ENCODE measurements at regions not wholly inside any gene's neighbourhood (a gene's known extent, or its start where the extent isn't known, plus 50 kb on each side); places are given as distances from the start of the nearest gene placed in this dataset.
A peak's percentile ranks its signal among the peaks of the same experiment; 100 is the strongest.
"Not testable (repeated sequence)": the region's sequence is repeated elsewhere in the genome, so short reads cannot be mapped to it uniquely, and the experiment has no call there.

DNA sequence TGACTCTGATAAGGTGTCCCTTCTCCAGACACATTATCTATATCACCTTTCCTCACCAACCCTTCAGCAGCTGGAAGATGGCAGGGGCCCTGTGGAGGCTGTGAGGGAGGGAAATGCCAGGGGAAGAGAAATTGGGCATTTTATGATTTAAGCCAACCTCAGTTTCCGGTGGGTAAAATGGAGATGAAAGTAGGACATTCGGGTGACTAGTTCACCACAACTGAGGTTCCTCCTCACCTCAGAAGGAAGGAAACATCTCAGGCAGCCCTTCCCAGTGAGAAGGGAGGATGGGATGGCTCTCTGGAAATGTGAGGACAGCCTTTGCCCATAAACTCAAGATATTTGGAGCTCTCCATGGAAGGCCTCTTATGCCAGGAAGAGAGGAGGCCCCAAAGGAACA lies 251.5 kb downstream of the MID1IP1 start:
- no peak for DNase-seq

DNA sequence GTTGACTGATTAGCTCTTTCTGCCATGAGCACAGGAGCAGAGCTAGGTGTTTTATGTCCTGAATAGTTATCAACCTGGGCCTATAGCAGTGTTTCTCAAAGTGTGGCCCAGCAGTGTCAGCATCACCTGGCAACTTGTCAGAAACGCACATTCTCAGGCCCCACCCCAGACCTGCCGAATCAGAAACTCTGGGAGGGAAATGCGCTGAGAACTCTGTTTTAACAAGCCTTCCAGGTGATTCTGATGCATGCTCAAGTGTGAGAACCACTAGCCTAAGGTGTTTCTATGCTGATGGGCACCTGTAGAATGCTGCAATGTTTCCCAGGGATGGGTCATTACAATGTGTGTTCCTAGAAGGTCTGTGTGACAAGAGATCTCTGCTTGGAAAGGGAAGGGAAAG lies 257.5 kb downstream of the MID1IP1 start:
- DNase-seq, result no peak

DNA sequence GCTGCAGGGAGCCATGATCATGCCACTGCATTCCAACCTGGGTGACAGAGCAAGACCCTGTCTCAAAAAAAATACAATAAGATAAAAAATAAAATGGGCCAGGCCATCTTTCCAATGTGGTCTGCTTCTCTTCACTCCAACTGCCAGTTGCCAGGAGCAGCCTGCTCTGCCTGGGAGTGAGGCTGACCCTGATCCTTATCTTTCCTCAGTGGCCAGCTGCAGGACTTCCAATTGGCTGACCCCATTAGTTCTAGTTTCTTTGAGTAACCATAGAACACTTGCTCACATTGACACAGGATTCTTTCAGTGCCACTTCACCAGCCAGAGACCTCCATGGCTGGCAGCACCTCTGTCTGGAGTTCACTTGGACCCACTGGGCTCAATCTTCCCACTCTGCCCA lies 258.6 kb downstream of the MID1IP1 start:
- DNase-seq, result no peak

DNA sequence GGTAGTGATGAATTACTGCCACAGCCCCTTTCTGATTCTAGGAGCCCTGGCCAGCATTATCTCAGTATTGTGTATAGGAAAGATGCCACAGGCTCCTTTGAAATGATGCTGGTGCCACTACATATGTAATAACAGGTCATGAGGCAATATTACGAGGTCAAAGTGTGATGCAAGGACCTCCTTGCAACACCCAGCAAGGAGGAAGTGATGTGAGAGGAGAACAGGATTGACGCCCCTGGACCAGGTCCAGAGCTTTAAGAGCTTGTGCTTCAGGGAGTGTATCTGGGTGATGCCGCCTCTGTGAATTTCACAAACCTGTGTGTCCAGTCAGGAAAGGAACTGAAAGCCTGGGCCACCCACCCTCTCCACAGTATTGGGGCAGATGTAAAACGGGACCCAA lies 261.8 kb downstream of the MID1IP1 start:
- DNase-seq, result no peak

DNA sequence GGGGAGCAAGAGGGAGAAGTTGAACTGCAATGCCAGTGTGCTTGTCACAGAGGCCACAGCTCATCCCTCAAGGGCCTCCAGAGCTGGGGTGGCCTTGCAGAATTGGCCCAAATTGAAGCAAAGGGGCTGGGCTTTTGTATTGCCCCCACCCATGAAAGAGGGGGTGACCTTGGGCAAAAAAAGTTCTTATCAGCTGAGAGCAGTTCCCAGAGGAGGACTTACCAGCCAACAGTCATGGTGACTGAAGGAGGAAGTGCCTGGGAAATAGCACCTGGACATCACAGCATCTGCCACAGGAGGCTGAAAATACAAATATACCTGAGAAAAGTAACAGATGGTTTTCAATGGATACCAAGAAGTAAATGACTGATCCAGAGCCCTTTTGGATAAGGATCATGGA lies 262.4 kb downstream of the MID1IP1 start:
- DNase-seq, result no peak

DNA sequence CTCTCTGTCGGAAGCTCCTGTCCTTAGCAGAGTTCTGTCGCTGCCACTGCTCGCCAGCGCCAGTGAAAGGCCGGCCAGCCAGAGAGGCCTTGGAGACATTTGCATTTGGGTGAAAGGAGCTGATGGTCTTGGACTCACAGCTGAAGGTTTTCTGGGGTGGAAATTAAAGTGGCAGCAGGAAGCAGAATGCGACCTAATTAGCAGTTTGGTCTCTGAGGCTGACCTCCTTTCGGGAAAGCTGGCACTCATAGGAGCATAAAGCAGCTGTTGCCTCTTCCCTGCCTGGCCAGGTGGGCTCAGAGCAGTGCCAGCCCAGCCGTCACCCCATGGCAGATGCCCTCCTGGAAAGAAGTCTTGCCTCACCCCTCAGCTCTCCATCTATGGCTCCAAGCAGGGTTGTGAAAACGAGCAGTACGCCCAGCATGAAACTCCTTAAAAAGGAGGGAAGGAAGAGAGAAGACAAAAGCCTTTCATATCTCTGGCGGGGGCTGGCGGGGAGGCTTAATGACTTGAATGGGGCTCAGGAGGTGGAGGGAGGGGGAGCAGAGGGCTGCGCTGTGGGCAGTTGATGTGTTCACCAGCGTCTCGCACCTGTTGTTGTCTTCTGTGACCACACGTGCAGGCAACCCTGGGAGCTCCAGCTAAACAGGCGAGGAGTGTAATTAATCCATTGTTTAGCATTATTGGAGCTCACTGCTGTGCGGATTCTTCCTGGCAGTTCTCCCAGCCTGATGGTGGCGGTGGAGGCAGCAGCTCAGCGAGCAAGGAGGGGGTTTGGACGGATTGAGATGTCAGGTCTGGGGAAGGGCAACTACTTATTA lies 264.0 kb downstream of the MID1IP1 start:
- no peak for DNase-seq

DNA sequence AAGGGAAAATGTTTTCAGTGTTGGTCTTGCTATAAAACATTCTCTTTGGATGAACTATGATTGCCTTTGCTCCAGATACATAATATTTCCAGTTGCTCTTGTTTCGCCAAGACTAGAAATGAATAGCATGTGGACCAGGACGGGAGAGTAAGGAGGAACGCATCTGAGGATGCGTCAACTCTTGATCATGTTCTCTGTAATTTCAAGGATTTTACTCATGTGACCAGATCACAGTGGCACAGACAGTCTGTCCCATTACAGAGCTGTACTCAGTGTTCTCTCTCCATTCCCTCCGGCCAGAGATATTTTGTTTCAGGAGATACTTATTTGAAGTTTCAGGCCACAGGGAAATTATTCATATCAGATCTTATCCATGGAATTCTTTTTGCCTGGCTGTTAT lies 266.6 kb downstream of the MID1IP1 start:
- DNase-seq, result no peak

DNA sequence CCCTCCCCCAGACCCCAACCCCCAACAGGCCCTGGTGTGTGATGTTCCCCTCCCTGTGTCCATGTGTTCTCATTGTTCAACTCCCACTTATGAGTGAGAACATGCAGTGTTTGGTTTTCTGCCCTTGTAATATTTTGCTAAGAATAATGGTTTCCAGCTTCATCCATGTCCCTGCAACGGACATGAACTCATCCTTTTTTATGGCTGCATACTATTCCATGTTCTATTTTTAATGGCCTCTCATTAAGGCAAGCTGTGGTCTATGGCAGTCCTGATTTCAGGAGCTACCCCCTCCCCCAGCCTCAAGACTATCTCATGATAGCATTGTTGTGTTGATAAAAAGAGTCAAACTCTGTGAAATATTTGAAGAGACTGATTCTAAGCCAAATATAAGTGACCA lies 267.4 kb downstream of the MID1IP1 start:
- DNase-seq, result not testable (repeated sequence)

DNA sequence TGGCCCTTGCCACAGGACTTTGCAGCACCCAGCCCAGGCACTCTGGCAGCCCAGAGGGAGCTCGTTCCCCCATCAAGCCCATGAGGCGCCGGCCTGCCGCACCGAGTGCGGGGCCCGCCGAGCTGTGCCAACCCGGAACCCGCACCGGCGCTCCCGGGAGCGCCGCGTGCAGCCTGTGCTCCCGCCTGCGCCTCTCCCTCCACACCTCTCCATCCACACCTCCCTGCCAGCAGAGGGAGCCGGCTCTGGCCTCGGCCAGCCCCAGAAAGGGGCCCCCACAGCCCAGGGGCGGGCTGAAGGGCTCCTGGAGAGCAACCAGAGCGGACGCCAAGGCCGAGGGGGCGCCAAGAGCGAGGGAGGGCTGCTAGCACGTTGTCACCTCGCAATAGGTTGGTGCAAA lies 268.8 kb downstream of the MID1IP1 start:
- no peak for DNase-seq

DNA sequence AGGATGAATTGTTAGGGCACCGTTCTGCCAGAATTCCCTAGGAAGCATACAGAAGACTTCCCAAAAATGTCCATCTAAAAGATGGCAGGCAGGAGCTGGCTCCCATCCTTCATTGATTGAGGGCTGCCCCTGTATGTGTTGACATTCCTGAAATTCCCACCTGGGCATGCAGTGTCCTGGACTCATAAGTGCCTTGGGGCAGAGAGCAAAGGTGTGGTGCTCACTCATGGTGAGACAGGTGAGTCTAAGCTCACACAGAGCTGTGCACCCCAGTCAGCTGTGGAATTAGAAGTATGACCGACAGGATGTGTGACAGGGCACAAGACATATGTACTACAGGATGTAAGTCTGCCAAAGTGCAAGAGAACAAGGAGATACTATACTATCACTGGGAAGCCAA lies 271.9 kb downstream of the MID1IP1 start:
- no peak for DNase-seq

DNA sequence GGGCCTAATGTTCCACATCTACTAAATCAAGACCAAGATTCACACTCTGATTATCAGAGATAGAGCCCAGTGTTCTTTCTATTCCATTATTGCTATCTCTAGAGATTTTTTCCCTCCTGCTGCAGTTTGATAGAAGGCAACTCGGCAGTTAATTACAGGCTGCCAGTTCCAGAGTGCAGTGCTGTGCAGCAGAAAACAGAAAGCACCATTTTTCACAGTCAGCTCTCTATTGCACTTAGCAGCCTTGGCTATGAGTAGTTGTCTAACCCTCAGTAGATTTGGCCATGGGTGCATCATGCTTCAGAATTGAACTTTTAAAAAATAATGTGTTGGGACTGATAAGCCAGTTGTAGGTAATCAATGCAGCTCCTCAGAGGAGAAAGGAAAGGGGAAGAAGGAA lies 295.3 kb downstream of the MID1IP1 start:
- DNase-seq, result no peak

DNA sequence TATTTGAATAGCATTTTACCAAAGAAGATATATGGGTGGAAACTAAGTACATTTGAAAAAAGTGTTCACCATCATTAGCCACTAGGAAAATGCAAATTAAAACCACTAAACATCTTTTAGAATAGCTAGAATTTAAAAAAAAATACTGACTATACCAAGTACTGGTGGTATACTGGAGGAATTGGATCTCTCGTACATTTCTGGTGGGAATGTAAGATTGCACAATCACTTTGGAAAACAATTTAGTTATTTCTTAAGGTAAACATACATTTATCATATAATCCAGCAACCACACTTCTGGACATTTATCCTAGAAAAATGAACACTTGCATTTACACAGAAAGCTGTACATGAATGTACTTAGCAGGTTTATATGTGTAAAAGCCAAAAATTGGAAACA lies 303.5 kb downstream of the MID1IP1 start:
- no peak for DNase-seq

DNA sequence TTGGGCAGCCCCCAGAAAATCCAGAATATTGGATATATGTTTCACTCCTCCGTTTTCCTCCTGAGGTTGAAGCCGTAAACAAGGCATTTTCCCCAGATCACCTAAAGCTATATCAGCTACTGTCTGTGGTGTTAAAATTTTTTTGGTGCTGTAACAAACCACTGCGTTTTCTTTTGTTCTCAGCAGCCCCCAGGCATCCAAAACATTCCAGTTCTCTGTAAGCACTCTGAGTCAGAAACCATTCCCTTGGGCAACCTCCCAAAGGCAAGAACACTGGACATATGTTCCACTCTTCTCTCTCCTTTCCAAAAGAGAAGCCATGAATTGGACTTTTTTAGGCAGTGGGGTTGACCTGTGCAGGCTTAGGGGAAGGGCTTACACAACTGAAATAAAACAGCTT lies 310.9 kb downstream of the MID1IP1 start:
- DNase-seq, result no peak

DNA sequence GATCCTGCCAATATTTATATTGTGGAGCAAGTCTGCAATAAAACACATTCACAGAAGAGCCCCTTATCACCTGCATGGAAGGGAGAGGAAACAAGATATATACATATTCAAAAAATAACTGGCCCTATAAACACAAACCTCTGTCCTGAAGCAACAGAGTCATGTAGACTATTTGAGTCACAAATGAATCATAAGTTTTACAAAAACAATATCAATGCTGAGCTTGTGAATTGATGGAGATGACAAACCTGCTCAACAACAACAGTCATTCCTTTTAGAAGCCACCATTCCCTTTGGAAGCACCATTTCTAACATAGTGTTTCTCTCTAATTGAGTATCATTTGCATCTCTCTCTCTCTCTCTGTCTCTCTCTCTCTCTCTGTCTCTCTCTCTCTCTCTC lies 313.9 kb downstream of the MID1IP1 start:
- no peak for DNase-seq

DNA sequence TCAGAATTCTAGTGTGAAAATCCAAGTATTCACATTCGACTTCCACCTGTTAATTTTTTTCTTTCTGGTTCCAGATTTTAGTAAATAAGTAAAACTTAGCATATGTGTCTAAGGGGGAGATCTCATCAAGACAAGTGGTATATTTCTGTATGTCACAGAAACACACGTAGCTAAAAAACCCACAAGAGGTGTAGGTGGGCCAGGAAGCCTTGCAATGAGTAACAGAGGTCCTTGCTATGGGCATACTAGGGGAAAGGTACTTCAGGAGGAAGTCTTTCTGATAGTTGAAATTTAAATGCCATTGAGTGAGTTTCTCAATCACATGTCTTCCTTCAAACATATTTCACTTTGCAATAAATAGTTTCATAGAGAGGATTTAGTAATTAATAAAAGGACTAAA lies 315.8 kb downstream of the MID1IP1 start:
- no peak for DNase-seq

DNA sequence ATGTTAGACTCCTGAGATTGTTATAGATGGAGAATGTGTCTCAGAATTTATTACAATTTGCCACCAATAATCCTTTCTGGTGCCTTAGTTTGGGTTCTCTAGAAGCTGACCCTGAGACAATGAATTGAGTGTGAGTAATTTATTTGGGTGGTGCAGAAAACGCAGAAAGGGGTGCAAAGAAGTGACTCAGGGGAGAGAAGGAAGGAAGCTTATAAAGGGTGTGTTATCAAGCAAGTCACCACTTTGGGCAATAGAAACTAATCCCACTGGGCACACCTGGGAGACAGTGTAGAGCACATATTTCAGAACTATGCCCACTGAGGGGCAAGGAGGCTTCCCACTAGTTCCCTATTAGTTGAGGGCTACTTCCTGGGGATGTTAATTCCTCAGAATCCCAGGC lies 320.6 kb downstream of the MID1IP1 start:
- DNase-seq, result no peak

DNA sequence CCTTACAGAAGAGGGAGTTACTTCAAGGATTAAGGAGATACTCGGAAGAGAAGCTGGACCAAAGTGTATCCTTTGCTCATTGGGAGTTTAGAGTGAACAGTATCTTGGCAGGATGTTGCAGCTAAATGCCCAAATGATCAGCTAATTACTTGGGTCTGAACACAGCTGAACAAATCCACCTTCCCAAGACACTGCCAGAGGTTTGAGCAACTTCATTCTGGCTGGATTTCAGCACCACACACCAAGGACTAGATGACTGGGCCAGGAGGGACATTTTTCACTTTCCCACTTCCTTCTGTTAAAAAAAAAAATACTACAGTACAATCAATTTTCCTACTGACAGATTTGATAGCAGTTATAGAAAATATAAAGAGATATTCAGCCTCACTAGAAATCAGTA lies 324.6 kb downstream of the MID1IP1 start:
- no peak for DNase-seq

DNA sequence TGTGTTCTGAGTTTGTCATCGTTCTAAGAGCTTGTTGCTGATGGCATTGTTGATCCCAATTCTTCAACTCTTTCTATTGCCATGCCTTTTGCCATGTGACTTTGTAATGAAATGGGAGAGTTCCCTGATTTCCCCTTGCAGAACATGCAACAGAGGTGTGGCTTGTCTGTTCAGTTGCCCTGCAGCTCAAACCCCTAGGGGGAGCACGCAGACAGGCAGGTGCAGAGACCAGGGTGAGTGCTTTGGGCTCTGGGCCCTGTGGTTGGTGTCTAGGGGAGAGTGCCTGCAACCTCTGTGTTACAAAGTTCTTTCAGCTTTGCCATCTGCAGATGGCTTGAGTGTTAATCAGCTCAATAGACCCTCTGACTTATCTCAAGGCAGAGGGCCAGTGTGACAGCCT lies 332.7 kb downstream of the MID1IP1 start:
- DNase-seq, result no peak

DNA sequence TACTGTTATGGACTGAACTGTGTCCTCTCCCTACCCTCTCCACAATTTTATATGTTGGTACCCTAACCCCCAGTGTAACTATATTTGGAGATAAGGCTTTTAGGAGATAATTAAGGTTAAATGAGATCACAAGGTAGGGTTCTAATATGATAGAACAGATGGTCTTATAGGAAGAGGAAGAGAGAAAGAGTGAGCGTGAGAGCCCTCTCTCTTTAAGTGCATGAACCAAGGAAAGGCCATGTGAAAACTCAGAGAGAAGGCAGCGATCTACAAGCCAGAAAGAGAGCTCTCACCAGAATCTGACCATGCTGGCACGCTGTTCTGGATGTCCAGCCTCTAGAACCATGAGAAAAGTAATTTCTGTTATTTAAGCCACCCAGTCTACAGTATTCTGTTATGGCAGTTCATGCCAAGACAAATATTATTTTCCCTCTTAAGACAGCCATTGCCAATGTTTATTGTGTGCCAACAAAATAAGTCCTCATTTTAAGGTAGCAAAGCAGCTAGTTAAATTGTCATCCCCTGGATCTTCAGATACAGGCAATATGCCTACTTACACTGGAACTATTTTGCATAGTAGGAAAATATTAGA lies 336.2 kb downstream of the MID1IP1 start:
- DNase-seq, result no peak

DNA sequence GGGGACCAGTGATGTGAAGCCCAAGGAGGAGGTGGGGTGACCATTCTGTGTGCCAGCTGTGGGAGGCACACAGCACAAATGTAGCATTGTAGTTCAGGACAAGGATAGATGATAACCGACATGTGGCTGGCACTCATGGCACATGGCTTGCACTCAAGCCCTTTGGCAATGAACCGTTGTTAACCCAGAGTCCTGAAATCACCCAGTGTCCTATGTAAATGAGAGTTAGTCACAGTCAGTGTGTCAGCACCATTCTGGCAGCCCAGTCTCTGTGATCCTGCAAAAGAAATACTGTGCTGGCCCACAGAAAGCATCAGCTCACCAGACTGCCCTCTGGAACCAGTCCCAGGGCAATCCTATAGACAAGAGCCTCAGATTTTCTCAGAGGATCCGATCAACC lies 339.3 kb downstream of the MID1IP1 start:
- no peak for DNase-seq

DNA sequence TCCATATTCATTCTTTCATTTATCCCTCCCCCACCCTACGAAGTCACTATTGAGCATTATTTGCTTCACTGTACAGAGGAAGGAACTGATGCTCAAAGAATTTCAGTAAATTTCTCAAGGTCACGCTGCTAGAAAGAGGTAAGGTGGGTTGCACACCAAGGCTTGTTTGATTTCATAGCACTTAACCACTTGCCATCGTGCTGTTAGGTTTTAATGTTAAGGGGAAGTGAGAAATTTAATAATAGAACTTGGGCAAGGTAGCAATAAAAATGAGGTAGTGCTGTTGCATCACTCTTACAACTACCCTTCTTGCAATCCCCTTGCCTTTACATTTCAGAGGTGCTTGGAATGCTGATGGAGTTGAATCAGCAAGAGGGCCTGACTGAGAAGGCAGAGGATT lies 343.1 kb downstream of the MID1IP1 start:
- DNase-seq, result no peak

DNA sequence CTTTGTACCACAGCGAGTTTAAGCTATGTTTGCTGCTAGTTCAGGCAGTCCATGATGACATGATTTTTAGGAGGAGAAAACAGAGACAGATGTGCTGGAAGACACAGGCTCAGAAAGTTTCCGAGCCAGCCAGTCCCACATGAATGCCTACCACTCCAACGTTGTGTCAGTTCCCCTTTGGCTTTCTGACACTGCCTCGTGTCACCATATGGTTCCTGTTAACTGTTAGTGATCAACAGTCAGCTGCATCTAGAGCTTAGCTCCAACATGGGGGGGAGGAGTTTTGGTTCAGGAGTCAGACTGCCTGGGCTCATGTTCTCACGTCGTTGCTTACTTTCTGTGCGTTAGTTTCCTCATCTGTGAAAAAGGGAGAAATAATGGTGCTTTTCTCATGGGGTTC lies 343.7 kb downstream of the MID1IP1 start:
- DNase-seq, result no peak

DNA sequence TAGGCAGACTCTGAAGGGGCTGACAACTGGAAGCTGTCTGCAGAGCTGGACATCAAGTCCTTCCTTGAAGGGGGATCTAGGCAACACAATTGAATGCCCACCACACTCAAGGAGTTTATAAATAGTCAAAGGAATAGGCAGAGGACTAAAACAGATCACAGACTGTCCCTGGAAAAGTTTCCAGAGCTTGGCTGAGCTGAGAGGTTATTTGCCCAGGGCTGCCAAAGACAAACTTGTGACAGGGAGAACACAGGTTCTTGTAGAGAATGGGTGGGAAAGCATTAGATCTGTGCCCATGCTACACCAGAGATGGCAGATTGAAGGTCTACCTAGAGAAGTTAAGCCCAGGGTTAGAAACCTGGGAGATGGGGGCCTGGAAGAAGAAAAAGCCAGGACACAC lies 344.6 kb downstream of the MID1IP1 start:
- no peak for DNase-seq

DNA sequence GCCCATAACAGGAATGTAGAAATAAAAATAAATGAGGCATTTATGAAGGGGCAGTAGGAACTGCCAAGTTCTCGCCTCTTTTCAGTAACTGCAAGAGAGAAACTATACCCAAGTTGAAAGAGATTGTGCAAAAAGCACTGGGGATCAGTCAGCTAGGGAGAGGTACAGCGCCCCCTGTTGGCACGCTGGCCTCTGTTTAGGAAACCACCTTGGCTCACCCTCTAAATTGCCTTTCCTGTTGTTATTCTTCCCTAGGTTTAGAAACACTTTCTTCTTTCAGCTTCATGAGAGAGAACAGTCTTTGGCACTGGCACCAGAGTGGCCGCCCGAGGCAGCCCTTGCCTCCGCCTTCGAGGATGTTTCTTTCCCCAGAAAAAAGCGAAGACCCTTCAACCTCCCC lies 348.5 kb downstream of the MID1IP1 start:
- peak; percentile 12 to 51 (median 46) for DNase-seq

DNA sequence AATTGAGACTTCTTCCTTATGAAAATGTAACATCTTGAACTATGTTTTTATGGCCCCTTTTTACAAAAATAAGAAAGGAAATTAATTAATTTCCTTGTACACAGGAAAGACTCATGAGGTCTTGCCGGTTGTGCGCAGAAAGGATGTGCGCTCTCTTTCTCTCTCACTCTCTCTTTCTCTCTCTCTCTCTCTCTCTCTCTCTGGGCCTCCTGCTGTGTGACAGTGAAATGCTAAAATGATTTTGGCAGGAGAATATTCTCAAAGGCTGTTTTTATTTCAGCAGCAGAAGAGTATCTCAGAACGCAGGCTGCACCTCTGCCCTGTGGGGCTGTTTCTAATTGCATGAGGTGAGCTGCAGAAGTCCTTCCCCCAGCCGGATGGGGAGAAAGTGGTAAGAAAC lies 349.0 kb downstream of the MID1IP1 start:
- DNase-seq, result no peak
